8988T (cell line): ENCODE measurements at regions not wholly inside any gene's neighbourhood (a gene's known extent, or its start where the extent isn't known, plus 50 kb on each side); places are given as distances from the start of the nearest gene placed in this dataset.
"Not testable (repeated sequence)": the region's sequence is repeated elsewhere in the genome, so short reads cannot be mapped to it uniquely, and the experiment has no call there.

ENCODE experiments used
- DNase-seq: peaks from one replicate; pipeline ENCODE4 v3.0.0; 2011

- DNase-seq: no peak
Measured at GRCh38 chr13:111629457-111629856, 309.0 kb downstream of the TEX29 start.

GRCh38 chr13:111629926-111630325, 309.5 kb downstream of the TEX29 start:
- no peak for DNase-seq

- no peak for DNase-seq
Measured at GRCh38 chr13:111630406-111630805, 310.0 kb downstream of the TEX29 start.

- DNase-seq: not testable (repeated sequence)
Measured at GRCh38 chr13:111631271-111631670, 310.8 kb downstream of the TEX29 start.

GRCh38 chr13:111632906-111633305, 312.5 kb downstream of the TEX29 start:
- DNase-seq: no peak

- DNase-seq: no peak
Measured at GRCh38 chr13:111633401-111633800, 313.0 kb downstream of the TEX29 start.

- no peak for DNase-seq
Measured at GRCh38 chr13:111634410-111634809, 314.0 kb downstream of the TEX29 start.

- DNase-seq: no peak
Measured at GRCh38 chr13:111636271-111636670, 315.8 kb downstream of the TEX29 start.

- no peak for DNase-seq
Measured at GRCh38 chr13:111636804-111637203, 316.4 kb downstream of the TEX29 start.

- DNase-seq: no peak
Measured at GRCh38 chr13:111637365-111637764, 316.9 kb downstream of the TEX29 start.

- DNase-seq: no peak
Measured at GRCh38 chr13:111638233-111638632, 317.8 kb downstream of the TEX29 start.

GRCh38 chr13:111639196-111639705, 318.8 kb downstream of the TEX29 start:
- no peak for DNase-seq

GRCh38 chr13:111640006-111640405, 319.6 kb downstream of the TEX29 start:
- DNase-seq: no peak

GRCh38 chr13:111640476-111640875, 320.0 kb downstream of the TEX29 start:
- no peak for DNase-seq

- DNase-seq: no peak
Measured at GRCh38 chr13:111642156-111642767, 321.8 kb downstream of the TEX29 start.

- no peak for DNase-seq
Measured at GRCh38 chr13:111644750-111645149, 324.3 kb downstream of the TEX29 start.

GRCh38 chr13:111645198-111645597, 324.8 kb downstream of the TEX29 start:
- DNase-seq: no peak

GRCh38 chr13:111645598-111646455, 325.4 kb downstream of the TEX29 start:
- no peak for DNase-seq

GRCh38 chr13:111646456-111646855, 326.0 kb downstream of the TEX29 start:
- no peak for DNase-seq

GRCh38 chr13:111648885-111649284, 328.4 kb downstream of the TEX29 start:
- no peak for DNase-seq

GRCh38 chr13:111650626-111651025, 330.2 kb downstream of the TEX29 start:
- no peak for DNase-seq

GRCh38 chr13:111652676-111653075, 332.2 kb downstream of the TEX29 start:
- DNase-seq: no peak

GRCh38 chr13:111654531-111654930, 334.1 kb downstream of the TEX29 start:
- no peak for DNase-seq

GRCh38 chr13:111656439-111656838, 336.0 kb downstream of the TEX29 start:
- DNase-seq: no peak
